ENCODE measurements at regions not wholly inside any gene's neighbourhood (a gene's known extent, or its start where the extent isn't known, plus 50 kb on each side); places are given as distances from the start of the nearest gene placed in this dataset.

DNA sequence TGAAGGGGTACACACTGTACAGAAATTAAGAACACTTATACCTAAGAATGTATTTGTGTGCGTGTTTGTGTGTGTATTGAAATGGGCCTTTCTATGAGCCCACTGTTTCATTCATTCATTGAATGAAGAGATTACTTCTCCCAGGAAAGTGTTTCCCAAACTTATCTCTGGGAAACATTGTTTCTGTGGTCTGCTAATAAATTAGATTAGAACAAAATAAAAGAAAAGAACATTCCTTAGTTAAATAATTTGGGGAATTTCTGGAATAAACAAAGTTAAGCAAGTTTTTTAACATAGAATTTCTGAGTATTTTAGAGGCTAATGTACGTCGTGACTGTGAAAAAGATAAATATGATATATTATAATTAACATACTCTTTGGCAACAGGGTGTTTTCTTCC is 402.4 kb upstream of the CDH11 start:
- H3K4me1 Mint-ChIP-seq (ENCODE audit: low read depth): peaks cover 69% of the 10 kb centered on the region
- H3K9me3 Mint-ChIP-seq (ENCODE audit: low read depth): peaks cover 9% of the 10 kb centered on the region
- no peaks in the 10 kb centered on the region for H3K27me3 Mint-ChIP-seq (ENCODE audit: low read depth)
- H3K4me3 Mint-ChIP-seq (ENCODE audit: unreplicated experiment): no peak overlapping the region
- H3K36me3 Mint-ChIP-seq (ENCODE audit: low read depth): peaks cover 6% of the 10 kb centered on the region
- TF ChIP-seq, protein P1, sequence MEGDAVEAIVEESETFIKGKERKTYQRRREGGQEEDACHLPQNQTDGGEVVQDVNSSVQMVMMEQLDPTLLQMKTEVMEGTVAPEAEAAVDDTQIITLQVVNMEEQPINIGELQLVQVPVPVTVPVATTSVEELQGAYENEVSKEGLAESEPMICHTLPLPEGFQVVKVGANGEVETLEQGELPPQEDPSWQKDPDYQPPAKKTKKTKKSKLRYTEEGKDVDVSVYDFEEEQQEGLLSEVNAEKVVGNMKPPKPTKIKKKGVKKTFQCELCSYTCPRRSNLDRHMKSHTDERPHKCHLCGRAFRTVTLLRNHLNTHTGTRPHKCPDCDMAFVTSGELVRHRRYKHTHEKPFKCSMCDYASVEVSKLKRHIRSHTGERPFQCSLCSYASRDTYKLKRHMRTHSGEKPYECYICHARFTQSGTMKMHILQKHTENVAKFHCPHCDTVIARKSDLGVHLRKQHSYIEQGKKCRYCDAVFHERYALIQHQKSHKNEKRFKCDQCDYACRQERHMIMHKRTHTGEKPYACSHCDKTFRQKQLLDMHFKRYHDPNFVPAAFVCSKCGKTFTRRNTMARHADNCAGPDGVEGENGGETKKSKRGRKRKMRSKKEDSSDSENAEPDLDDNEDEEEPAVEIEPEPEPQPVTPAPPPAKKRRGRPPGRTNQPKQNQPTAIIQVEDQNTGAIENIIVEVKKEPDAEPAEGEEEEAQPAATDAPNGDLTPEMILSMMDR (IDR thresholded peaks at IDR 0.05): no peak
- no peak for DNase-seq (ENCODE audit: low spot score)
- H3K27ac Mint-ChIP-seq (ENCODE audit: unreplicated experiment): peak overlapping the region; percentile 97

DNA sequence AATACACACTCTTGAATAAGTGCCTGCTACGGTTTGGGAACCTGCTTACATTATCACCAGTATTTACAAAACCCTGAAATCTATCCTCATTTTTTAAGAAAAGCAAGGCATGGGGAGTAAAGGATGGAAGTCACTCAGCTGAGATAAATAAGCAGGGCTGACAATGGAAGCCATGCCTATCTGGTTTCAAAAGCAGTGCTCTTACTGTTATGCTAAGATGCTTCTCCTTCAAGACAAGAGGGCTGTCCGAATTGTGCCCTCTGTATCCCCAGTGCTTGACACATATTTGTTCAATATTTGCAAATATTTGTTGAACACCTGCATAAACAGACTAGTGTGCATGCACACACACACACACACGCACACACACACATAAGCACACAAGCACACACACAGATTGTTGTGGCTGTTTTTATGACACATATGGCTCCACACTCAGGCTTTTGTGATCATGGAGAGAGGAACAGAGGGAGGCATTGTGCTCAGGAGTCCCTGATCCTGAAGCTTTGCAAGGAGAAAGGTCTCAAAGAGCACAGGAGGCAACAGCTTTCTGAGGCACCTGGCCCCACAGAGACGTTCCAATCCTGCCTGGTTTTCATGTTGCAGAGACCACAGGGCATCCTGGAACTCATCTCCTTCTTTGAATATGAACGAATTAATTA is 401.6 kb upstream of the CDH11 start:
- H3K27ac Mint-ChIP-seq (ENCODE audit: unreplicated experiment): peak overlapping the region; percentile 97
- peaks cover 5% of the 10 kb centered on the region for H3K36me3 Mint-ChIP-seq (ENCODE audit: low read depth)
- TF ChIP-seq, protein P1 (IDR thresholded peaks at IDR 0.05): no peak
- peaks cover 9% of the 10 kb centered on the region for H3K9me3 Mint-ChIP-seq (ENCODE audit: low read depth)
- no peak overlapping the region for H3K4me3 Mint-ChIP-seq (ENCODE audit: unreplicated experiment)
- DNase-seq (ENCODE audit: low spot score): no peak
- H3K27me3 Mint-ChIP-seq (ENCODE audit: low read depth): no peaks in the 10 kb centered on the region
- peaks cover 72% of the 10 kb centered on the region for H3K4me1 Mint-ChIP-seq (ENCODE audit: low read depth)

DNA sequence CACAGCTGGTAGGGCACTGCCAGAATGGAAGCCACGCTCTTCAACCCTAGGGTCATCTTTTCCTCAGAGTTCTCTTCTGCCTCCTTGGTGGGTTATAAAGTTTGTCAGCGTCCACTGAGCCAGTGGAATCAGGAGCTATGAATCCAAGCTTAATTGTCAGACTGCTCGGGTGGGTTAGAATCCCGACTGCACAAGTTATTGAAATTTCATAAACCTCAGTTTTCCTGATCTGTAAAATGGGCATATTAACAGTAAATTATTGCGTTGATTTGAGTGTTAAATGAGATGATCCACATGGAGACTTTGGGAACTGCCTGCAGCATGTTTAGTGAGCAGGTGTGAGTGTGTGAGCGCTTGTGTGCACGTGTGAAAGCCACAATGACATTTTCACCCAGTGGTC is 400.5 kb upstream of the CDH11 start:
- Mint-ChIP-seq H3K27ac (ENCODE audit: unreplicated experiment) (peak overlapping the region; percentile 33), H3K36me3 (ENCODE audit: low read depth) (peaks cover 2% of the 10 kb centered on the region), H3K4me3 (ENCODE audit: unreplicated experiment) (no peak overlapping the region), H3K27me3 (ENCODE audit: low read depth) (no peaks in the 10 kb centered on the region), H3K9me3 (ENCODE audit: low read depth) (peaks cover 5% of the 10 kb centered on the region), H3K4me1 (ENCODE audit: low read depth) (peaks cover 72% of the 10 kb centered on the region)
- DNase-seq (ENCODE audit: low spot score): no peak
- TF ChIP-seq, protein P1 (IDR thresholded peaks at IDR 0.05): no peak

DNA sequence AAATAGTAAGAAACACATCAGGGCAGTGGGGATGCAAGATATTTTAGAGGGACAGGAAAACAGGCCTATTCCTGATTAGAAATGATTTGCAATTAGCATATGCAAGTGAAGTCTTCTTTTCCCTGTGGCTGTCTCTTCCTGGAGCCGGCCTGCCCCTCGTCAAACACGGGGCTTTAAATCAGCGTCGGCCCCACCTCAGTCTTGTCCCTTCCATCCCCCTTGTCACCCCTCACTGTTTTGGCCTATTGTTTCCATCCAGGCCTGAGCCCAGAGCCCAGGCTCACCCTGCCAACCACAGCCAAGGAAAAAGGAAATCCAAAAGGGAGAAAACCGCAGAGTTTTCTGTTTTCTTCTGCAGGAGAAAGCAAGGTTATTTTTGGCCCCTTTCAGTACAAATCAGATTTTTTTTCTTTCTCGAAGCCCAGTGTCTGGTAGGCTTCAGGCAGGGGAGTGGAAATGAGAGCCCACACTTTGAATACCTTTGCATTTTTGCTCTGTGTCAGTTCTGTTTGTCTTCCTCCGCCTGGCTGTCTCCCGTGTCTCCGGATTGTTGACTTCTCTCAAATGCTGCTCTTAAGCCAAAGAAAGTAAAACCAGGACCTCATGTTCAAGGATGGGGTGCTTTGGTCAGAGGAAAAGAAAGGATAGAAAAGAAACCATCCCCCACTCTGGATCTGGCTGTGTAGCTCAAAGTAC is 399.9 kb upstream of the CDH11 start:
- peaks cover 72% of the 10 kb centered on the region for H3K4me1 Mint-ChIP-seq (ENCODE audit: low read depth)
- H3K27ac Mint-ChIP-seq (ENCODE audit: unreplicated experiment): peak overlapping the region; percentile 78
- TF ChIP-seq, protein P1 (IDR thresholded peaks at IDR 0.05): no peak
- H3K27me3 Mint-ChIP-seq (ENCODE audit: low read depth): no peaks in the 10 kb centered on the region
- H3K36me3 Mint-ChIP-seq (ENCODE audit: low read depth): peaks cover under 1% of the 10 kb centered on the region
- DNase-seq (ENCODE audit: low spot score): no peak
- H3K4me3 Mint-ChIP-seq (ENCODE audit: unreplicated experiment): no peak overlapping the region
- H3K9me3 Mint-ChIP-seq (ENCODE audit: low read depth): peaks cover 1% of the 10 kb centered on the region

DNA sequence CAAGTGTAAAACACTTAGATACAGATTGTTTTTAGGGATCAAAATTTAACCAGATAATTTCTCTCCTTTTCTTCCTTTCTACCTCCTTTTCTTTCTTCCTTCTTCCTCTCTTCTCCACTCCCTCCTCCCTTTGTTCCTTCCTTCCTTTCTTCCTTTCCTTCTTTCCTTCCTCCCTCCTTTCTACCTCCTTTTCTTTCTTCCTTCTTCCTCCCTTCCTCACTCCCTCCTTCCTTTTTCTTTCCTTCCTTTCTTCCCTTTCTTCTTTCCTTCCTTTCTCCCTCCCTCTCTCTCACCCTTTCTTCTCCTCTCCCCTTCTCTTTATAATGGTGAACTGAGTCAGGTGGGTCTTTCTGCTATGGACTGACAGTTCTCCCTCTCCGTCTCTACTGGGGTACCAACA is 397.5 kb upstream of the CDH11 start:
- DNase-seq (ENCODE audit: low spot score): no peak
- peak overlapping the region; percentile 25 for H3K27ac Mint-ChIP-seq (ENCODE audit: unreplicated experiment)
- H3K9me3 Mint-ChIP-seq (ENCODE audit: low read depth): peaks cover 4% of the 10 kb centered on the region
- TF ChIP-seq, protein P1 (IDR thresholded peaks at IDR 0.05): no peak
- H3K27me3 Mint-ChIP-seq (ENCODE audit: low read depth): no peaks in the 10 kb centered on the region
- peaks cover 71% of the 10 kb centered on the region for H3K4me1 Mint-ChIP-seq (ENCODE audit: low read depth)
- no peaks in the 10 kb centered on the region for H3K36me3 Mint-ChIP-seq (ENCODE audit: low read depth)
- H3K4me3 Mint-ChIP-seq (ENCODE audit: unreplicated experiment): no peak overlapping the region
